Thyroid gland (tissue), 4 donors: ENCODE measurements at regions not wholly inside any gene's neighbourhood (a gene's known extent, or its start where the extent isn't known, plus 50 kb on each side); places are given as distances from the start of the nearest gene placed in this dataset.

Experiments
- POLR2A ChIP-seq, 2 donors: fragments of 450-650 bp; IDR thresholded peaks; one replicate each; pipeline ENCODE4 v1.6.1; 2017; ENCODE audit warnings: antibody characterized with exemption in 2 of 2, mild to moderate bottlenecking in 2 of 2, moderate library complexity in 1 of 2
- TF ChIP-seq, protein P1 (sequence below), 6 experiments: fragments of 200-600 bp in 3 of 6; fragments of 450-650 bp in 3 of 6; sonication (generic) in 3 of 6; IDR thresholded peaks; one replicate each; pipeline ENCODE4 v1.5.1; 2016 to 2019; ENCODE audit warnings: antibody characterized with exemption in 6 of 6, mild to moderate bottlenecking in 2 of 6, inconsistent platforms in 1 of 6, moderate library complexity in 1 of 6

DNA sequence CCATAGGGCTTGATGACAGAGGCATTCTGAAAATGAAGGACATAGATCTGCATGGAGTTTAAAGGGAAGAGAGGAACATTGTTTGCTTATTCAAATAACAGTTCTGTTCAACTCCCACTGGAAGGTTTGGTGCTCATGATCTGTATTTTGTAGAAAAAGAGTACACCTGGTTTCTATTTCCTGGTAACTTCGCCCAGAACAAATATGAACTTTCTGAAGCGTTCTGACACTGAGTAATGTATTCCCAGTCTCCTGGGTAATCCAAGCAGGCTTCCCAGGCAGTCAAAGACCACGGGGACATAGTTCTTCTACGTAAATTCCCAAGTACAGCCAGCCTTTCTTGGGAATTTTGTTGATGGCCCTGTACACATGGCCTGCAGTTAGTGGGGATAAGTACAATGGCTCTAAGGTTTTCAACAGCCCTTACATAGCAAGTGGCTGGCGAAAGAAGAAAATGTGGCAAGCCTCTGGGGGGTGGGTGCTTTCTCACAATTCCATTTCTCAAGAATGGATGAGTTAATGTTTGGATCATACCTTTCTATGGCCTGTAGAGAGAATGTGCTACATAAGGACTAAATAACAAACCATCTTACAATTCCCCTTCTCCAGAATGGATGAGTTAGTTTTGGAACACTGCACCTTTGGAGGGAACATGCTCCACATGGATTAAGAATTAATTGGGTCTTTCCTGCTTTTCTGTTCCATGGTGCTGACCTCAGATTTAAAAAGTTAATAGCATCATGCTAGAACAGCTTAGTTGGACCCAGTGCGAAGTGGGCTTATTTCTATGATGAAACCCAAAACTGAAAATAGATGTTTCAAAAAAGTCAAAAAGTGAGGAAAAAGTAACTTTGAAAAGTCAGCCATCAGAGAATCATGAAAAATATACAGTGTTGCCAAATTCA, 52.7 kb downstream of the COL6A6 start:
- TF ChIP-seq, protein P1, sequence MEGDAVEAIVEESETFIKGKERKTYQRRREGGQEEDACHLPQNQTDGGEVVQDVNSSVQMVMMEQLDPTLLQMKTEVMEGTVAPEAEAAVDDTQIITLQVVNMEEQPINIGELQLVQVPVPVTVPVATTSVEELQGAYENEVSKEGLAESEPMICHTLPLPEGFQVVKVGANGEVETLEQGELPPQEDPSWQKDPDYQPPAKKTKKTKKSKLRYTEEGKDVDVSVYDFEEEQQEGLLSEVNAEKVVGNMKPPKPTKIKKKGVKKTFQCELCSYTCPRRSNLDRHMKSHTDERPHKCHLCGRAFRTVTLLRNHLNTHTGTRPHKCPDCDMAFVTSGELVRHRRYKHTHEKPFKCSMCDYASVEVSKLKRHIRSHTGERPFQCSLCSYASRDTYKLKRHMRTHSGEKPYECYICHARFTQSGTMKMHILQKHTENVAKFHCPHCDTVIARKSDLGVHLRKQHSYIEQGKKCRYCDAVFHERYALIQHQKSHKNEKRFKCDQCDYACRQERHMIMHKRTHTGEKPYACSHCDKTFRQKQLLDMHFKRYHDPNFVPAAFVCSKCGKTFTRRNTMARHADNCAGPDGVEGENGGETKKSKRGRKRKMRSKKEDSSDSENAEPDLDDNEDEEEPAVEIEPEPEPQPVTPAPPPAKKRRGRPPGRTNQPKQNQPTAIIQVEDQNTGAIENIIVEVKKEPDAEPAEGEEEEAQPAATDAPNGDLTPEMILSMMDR (IDR thresholded peaks at IDR 0.05), result no peak
- TF ChIP-seq POLR2A (IDR thresholded peaks at IDR 0.05), result no peak
